PC-3 (cell line): ENCODE measurements at regions not wholly inside any gene's neighbourhood (a gene's known extent, or its start where the extent isn't known, plus 50 kb on each side); places are given as distances from the start of the nearest gene placed in this dataset.

Experiments
- EZH2 ChIP-seq: fragments of 300-600 bp; sonication (generic); IDR thresholded peaks from one replicate; pipeline ENCODE4 v1.6.1; 2017; ENCODE audit warnings: antibody characterized with exemption, mild to moderate bottlenecking, low read length; ENCODE audit not compliant: unreplicated experiment
- EZH2phosphoT487 ChIP-seq: fragments of 300-600 bp; sonication (generic); IDR thresholded peaks from 2 replicates; pipeline ENCODE4 v1.6.1; 2018; ENCODE audit warnings: mild to moderate bottlenecking, antibody characterized with exemption, low read length, borderline replicate concordance
- TF ChIP-seq, protein P1 (sequence below): fragments of 300-600 bp; sonication (generic); conservative IDR thresholded peaks from 2 replicates; pipeline ENCODE4 v1.5.1; 2017; ENCODE audit warnings: antibody characterized with exemption, low read depth, mild to moderate bottlenecking, low read length

DNA sequence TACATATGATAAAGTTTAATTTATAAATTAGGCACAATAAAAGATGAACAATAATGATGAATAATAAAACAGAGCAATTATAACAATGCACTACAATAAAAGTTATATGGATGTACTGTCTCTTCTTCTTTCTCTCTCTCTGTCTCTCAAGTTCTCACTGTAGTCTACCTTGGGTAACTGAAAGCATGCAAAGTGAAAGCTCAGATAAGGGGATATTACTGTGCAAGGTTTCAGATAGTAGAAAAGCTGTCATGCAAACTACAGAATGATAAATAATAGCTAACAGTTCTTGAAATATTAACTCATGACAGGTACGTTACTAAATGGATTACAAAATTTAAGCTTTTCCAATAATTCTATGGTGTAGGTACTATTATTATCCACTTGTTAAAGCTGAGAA lies 311.9 kb upstream of the PRDM1 start:
- TF ChIP-seq, protein P1, sequence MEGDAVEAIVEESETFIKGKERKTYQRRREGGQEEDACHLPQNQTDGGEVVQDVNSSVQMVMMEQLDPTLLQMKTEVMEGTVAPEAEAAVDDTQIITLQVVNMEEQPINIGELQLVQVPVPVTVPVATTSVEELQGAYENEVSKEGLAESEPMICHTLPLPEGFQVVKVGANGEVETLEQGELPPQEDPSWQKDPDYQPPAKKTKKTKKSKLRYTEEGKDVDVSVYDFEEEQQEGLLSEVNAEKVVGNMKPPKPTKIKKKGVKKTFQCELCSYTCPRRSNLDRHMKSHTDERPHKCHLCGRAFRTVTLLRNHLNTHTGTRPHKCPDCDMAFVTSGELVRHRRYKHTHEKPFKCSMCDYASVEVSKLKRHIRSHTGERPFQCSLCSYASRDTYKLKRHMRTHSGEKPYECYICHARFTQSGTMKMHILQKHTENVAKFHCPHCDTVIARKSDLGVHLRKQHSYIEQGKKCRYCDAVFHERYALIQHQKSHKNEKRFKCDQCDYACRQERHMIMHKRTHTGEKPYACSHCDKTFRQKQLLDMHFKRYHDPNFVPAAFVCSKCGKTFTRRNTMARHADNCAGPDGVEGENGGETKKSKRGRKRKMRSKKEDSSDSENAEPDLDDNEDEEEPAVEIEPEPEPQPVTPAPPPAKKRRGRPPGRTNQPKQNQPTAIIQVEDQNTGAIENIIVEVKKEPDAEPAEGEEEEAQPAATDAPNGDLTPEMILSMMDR, result no peak
- TF ChIP-seq EZH2 (no peak), EZH2phosphoT487 (no peak)
